Activated naive CD8-positive, alpha-beta T cell treated with anti-CD3 and anti-CD28 coated beads, Interleukin-2, amount 10 ng/mL, durations not matched to agents 7 days and 5 days (primary cell): ENCODE measurements at regions not wholly inside any gene's neighbourhood (a gene's known extent, or its start where the extent isn't known, plus 50 kb on each side); places are given as distances from the start of the nearest gene placed in this dataset.
"Not testable (repeated sequence)": the region's sequence is repeated elsewhere in the genome, so short reads cannot be mapped to it uniquely, and the experiment has no call there.

Experiments used
- ATAC-seq: fragments of 150-1000 bp; cut with Tn5 transposase; one replicate; pipeline ENCODE4 v1.10.0; 2021; ENCODE audit warnings: low read depth, moderate library complexity
- POLR2A ChIA-PET: fragments of 350-600 bp; sonication (Branson Sonifier 250); formaldehyde crosslinking; loops from one replicate; lab custom pipeline; 2021; ENCODE audit warnings: antibody characterized with exemption; lab: Charles Lee
- DNase-seq: peaks from one replicate; pipeline ENCODE4 v3.0.0; 2021
- H3K27ac Mint-ChIP-seq: one replicate; pipeline ENCODE4 v1.8.0; 2022; ENCODE audit warnings: mild to moderate bottlenecking, mixed read lengths
- H3K27me3 Mint-ChIP-seq: one replicate; pipeline ENCODE4 v1.8.0; 2022; ENCODE audit warnings: mild to moderate bottlenecking, moderate library complexity, mixed read lengths
- H3K36me3 Mint-ChIP-seq: one replicate; pipeline ENCODE4 v1.8.0; 2021; ENCODE audit warnings: mild to moderate bottlenecking, mixed read lengths
- H3K4me1 Mint-ChIP-seq: one replicate; pipeline ENCODE4 v1.8.0; 2021; ENCODE audit warnings: mixed read lengths
- H3K4me3 Mint-ChIP-seq: one replicate; pipeline ENCODE4 v1.8.0; 2022; ENCODE audit warnings: mild to moderate bottlenecking, moderate library complexity, mixed read lengths
- H3K9me3 Mint-ChIP-seq: one replicate; pipeline ENCODE4 v1.8.0; 2021; ENCODE audit warnings: mixed read lengths

DNA sequence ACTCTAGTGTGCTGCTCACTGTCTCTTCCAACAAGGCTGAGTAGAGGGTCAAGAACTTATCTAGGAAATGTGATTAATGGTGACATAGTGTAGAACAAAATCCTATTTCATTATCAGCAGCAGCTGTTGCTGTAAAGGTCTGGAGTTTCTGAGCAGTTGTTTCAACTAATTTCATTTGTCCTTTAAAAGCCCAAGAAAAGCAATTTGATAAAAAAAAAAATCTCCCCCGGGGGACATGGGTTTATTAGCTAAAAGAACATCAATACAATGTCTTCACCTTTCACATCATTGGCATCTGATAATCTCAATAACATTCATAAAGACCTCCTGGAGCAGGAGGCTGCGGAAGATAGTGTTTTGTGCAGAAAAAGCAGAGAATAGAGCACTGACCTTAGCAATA lies 468.1 kb downstream of the KCTD16 start:
- DNase-seq (no peak), ATAC-seq (no peak)
- H3K27ac Mint-ChIP-seq: no peak overlapping the region
- H3K36me3 Mint-ChIP-seq: no peaks in the 10 kb centered on the region
- H3K4me3 Mint-ChIP-seq: no peak overlapping the region
- POLR2A ChIA-PET: no interaction called here
- no peaks in the 10 kb centered on the region for H3K27me3 Mint-ChIP-seq
- peaks cover 4% of the 10 kb centered on the region for H3K9me3 Mint-ChIP-seq
- H3K4me1 Mint-ChIP-seq: no peaks in the 10 kb centered on the region

DNA sequence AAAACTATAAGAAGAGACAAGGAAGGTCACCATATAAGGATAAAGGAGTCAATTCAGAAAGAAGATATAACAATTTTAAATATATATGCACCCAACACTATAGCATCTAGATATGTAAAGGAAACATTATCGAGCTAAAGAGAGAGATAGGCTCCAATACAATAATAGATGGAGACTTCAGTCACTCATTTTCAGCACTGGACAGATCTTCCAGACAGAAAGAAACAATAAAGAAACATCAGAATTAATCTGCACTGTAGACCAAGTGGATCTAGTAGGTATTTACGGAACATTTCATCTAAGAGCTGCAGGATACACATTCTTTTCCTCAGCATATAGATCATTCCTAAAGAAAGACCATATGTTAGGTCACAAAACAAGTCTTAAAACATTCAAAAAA lies 463.5 kb downstream of the KCTD16 start:
- Mint-ChIP-seq H3K4me1 (no peaks in the 10 kb centered on the region), H3K36me3 (no peaks in the 10 kb centered on the region), H3K9me3 (peaks cover 13% of the 10 kb centered on the region), H3K4me3 (no peak overlapping the region), H3K27me3 (no peaks in the 10 kb centered on the region), H3K27ac (no peak overlapping the region)
- no peak for DNase-seq
- POLR2A ChIA-PET: no interaction called here
- no peak for ATAC-seq

DNA sequence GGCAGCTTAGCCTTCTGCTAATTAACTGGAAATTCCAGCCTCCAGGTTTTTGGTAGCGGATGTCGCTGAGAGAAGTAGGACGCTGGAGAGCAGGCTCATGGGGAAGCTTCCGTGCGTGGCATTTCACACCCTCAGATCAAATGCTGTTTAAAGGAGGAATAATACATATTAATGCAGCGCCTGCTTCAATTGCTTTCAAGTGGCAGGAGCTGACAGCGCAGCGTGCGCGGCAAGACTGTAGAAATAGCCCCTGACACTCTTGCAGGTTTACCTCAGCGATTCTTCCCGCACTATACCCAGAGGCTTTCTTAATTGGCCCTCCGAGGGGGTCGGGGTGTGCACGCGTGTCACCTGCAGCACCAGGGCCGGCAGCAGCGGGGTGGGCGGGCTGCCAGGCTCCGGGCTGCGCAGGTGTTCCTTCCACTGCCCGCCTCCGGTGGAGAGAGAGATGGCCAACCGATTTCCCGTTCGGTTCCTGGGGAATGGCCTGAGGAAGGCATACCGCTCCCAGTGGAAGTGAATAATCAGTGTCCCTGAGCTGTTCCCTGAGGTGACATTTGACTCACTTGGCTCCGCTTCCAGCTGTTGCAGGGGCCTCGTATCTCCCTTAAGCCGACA lies 427.9 kb downstream of the KCTD16 start:
- no peak for DNase-seq
- H3K4me1 Mint-ChIP-seq: no peaks in the 10 kb centered on the region
- no peak for ATAC-seq
- no peak overlapping the region for H3K27ac Mint-ChIP-seq
- H3K9me3 Mint-ChIP-seq: peaks cover 3% of the 10 kb centered on the region
- POLR2A ChIA-PET: no interaction called here
- H3K27me3 Mint-ChIP-seq: no peaks in the 10 kb centered on the region
- H3K36me3 Mint-ChIP-seq: no peaks in the 10 kb centered on the region
- no peak overlapping the region for H3K4me3 Mint-ChIP-seq

GRCh38 chr5:144596517-144596916 lies 425.8 kb downstream of the KCTD16 start:
- Mint-ChIP-seq H3K4me3 (no peak overlapping the region), H3K9me3 (peaks cover 5% of the 10 kb centered on the region), H3K36me3 (no peaks in the 10 kb centered on the region), H3K27me3 (no peaks in the 10 kb centered on the region), H3K27ac (no peak overlapping the region), H3K4me1 (no peaks in the 10 kb centered on the region)
- POLR2A ChIA-PET: no interaction called here
- DNase-seq (no peak), ATAC-seq (no peak)

DNA sequence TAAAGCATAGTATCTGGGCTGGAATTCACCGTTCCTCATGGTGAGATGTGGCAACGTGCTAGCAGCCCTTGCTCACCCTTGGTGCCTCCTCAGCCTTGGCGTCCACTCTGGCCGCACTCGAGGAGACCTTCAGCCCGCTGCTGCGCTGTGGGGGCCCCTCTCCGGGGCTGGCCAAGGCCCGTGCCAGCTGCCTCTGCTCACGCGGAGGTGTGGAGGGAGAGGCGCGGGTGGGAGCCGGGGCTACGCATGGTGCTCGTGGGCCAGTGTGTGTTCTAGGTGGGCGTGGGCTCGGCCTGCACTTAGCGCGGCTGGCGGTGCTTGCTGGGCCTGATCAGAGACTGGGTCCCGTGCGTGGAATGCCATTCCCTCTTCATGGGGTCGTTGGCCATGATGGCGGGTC lies 424.2 kb downstream of the KCTD16 start:
- Mint-ChIP-seq H3K27me3 (no peaks in the 10 kb centered on the region), H3K4me3 (no peak overlapping the region), H3K36me3 (no peaks in the 10 kb centered on the region), H3K9me3 (peaks cover 5% of the 10 kb centered on the region), H3K27ac (no peak overlapping the region), H3K4me1 (no peaks in the 10 kb centered on the region)
- POLR2A ChIA-PET: no interaction called here
- DNase-seq (no peak), ATAC-seq (no peak)

- ATAC-seq, H3K36me3 Mint-ChIP-seq, H3K27me3 Mint-ChIP-seq, H3K9me3 Mint-ChIP-seq, DNase-seq, POLR2A ChIA-PET, H3K4me3 Mint-ChIP-seq, H3K27ac Mint-ChIP-seq, H3K4me1 Mint-ChIP-seq: not testable (repeated sequence)
Observed at GRCh38 chr5:144594234-144594633, 423.6 kb downstream of the KCTD16 start.

GRCh38 chr5:144585681-144586080 lies 415.0 kb downstream of the KCTD16 start:
- H3K36me3 Mint-ChIP-seq: no peaks in the 10 kb centered on the region
- no peak for DNase-seq
- H3K4me1 Mint-ChIP-seq: no peaks in the 10 kb centered on the region
- H3K27ac Mint-ChIP-seq: no peak overlapping the region
- peaks cover 6% of the 10 kb centered on the region for H3K9me3 Mint-ChIP-seq
- POLR2A ChIA-PET: no interaction called here
- H3K4me3 Mint-ChIP-seq: no peak overlapping the region
- no peak for ATAC-seq
- no peaks in the 10 kb centered on the region for H3K27me3 Mint-ChIP-seq

DNA sequence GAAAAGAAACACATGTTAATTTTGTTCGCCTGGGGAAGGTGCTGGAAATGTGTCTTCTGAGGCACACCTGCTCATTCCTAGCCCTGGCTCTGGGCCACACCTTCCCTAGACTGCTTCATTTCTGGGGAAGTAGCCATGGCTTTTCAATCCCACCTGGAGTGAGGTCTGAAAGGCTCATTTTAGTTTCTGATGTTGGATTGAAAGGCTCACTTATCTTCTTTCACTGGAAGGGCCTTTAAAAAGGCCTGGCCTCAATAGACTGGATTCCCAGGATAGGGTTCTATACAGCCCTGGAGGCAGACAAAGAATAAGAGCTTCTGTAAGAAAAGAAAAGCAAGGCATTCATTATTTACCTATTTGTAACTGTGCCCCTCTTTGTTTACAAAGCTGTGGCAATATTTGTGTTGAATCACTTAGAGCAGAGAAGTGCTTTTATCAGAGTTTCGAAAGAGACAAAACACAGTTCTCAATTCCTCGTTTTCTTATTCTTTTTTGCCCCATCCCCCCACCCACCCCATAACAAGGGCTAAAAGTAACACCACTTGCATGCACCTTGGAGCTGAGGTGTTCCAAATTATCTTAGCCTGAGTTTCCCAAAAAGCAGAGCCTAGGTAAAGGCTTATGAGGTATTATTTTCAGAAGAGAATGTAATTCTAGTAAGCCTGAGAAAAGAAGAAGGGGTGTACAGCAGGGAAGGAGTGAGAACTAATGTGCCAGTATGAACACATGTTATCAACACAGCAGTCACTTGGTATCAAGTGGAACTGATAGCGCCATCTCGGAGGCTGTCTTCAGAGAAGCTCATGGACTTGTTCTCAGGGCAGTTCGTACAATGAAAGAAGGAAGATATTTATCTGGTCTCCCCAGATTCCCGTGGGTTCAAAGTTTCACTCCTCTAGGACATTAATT lies 413.1 kb downstream of the KCTD16 start:
- Mint-ChIP-seq H3K4me1 (no peaks in the 10 kb centered on the region), H3K27me3 (no peaks in the 10 kb centered on the region), H3K36me3 (no peaks in the 10 kb centered on the region), H3K27ac (no peak overlapping the region), H3K4me3 (no peak overlapping the region), H3K9me3 (peaks cover 4% of the 10 kb centered on the region)
- DNase-seq (no peak), ATAC-seq (no peak)
- POLR2A ChIA-PET: no interaction called here

GRCh38 chr5:144582066-144582465 lies 411.4 kb downstream of the KCTD16 start:
- no peaks in the 10 kb centered on the region for H3K27me3 Mint-ChIP-seq
- POLR2A ChIA-PET: no interaction called here
- no peaks in the 10 kb centered on the region for H3K4me1 Mint-ChIP-seq
- ATAC-seq: no peak
- no peak overlapping the region for H3K27ac Mint-ChIP-seq
- no peaks in the 10 kb centered on the region for H3K36me3 Mint-ChIP-seq
- H3K9me3 Mint-ChIP-seq: peaks cover 3% of the 10 kb centered on the region
- no peak overlapping the region for H3K4me3 Mint-ChIP-seq
- no peak for DNase-seq

DNA sequence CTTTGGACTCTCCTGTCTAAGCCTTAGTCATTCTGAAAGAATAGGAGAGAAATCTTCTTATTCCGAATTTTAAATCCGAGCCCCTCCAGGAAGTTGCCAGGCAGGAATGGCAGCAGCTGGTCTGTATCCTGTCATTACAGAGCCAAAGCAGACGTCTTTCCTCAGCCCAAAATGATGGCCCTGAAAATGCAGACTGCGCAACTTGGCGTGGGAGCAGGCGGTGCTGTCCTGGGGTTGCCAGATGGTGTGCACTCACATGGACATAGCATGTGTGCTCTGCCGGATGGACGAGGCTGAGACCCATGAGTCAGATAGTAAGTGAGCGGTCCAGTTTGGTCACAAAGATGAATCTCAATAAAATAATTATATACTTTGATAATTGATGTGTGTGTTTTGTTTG lies 410.4 kb downstream of the KCTD16 start:
- no peak for DNase-seq

DNA sequence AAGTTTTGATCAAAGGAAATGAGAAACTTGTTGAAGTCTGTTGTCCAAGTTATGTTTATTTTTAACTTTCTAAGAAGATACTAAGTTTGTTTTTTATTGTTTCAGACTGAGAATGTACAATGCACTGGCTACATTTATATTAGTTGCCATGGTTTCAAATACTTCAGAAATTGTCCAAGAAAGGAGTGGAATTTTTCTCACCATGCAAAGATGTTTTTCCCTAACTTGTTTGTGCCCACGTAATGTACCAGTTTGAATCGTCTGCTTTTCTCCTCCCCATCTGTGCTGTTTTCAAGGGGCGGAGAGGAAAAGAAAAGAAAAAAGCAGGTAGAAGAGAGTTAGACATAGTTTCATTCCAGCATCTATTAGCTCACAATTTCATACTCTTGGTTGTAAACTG lies 407.0 kb downstream of the KCTD16 start:
- no peak for DNase-seq
- no peak overlapping the region for H3K27ac Mint-ChIP-seq
- ATAC-seq: no peak
- H3K36me3 Mint-ChIP-seq: no peaks in the 10 kb centered on the region
- no peak overlapping the region for H3K4me3 Mint-ChIP-seq
- POLR2A ChIA-PET: no interaction called here
- H3K9me3 Mint-ChIP-seq: no peaks in the 10 kb centered on the region
- no peaks in the 10 kb centered on the region for H3K4me1 Mint-ChIP-seq
- no peaks in the 10 kb centered on the region for H3K27me3 Mint-ChIP-seq

More for the DNA sequence above, 410.4 kb downstream of the KCTD16 start:
- H3K36me3 Mint-ChIP-seq: no peaks in the 10 kb centered on the region
- no peak overlapping the region for H3K4me3 Mint-ChIP-seq
- no peaks in the 10 kb centered on the region for H3K4me1 Mint-ChIP-seq
- no peak overlapping the region for H3K27ac Mint-ChIP-seq
- H3K27me3 Mint-ChIP-seq: no peaks in the 10 kb centered on the region
- ATAC-seq: no peak
- POLR2A ChIA-PET: no interaction called here
- H3K9me3 Mint-ChIP-seq: peaks cover 3% of the 10 kb centered on the region

- H3K27me3 Mint-ChIP-seq: no peaks in the 10 kb centered on the region
- H3K27ac Mint-ChIP-seq: no peak overlapping the region
- H3K4me1 Mint-ChIP-seq: no peaks in the 10 kb centered on the region
- H3K36me3 Mint-ChIP-seq: no peaks in the 10 kb centered on the region
- POLR2A ChIA-PET: no interaction called here
- H3K4me3 Mint-ChIP-seq: no peak overlapping the region
- ATAC-seq: no peak
- H3K9me3 Mint-ChIP-seq: peaks cover 1% of the 10 kb centered on the region
- no peak for DNase-seq
Observed at GRCh38 chr5:144575736-144576135, 405.1 kb downstream of the KCTD16 start.

GRCh38 chr5:144567421-144567780 lies 396.7 kb downstream of the KCTD16 start:
- Mint-ChIP-seq H3K9me3 (peaks cover 13% of the 10 kb centered on the region), H3K27ac (no peak overlapping the region), H3K27me3 (no peaks in the 10 kb centered on the region), H3K4me1 (no peaks in the 10 kb centered on the region), H3K4me3 (no peak overlapping the region), H3K36me3 (no peaks in the 10 kb centered on the region)
- DNase-seq (no peak), ATAC-seq (no peak)
- POLR2A ChIA-PET: no interaction called here

GRCh38 chr5:144566747-144567420 lies 396.2 kb downstream of the KCTD16 start:
- Mint-ChIP-seq H3K9me3 (peaks cover 13% of the 10 kb centered on the region), H3K4me3 (no peak overlapping the region), H3K27ac (no peak overlapping the region), H3K4me1 (no peaks in the 10 kb centered on the region), H3K36me3 (no peaks in the 10 kb centered on the region), H3K27me3 (no peaks in the 10 kb centered on the region)
- ATAC-seq (no peak), DNase-seq (no peak)
- POLR2A ChIA-PET: no interaction called here
